ENCODE measurements at regions not wholly inside any gene's neighbourhood (a gene's known extent, or its start where the extent isn't known, plus 50 kb on each side); places are given as distances from the start of the nearest gene placed in this dataset.
A peak's percentile ranks its signal among the peaks of the same experiment; 100 is the strongest.

DNA sequence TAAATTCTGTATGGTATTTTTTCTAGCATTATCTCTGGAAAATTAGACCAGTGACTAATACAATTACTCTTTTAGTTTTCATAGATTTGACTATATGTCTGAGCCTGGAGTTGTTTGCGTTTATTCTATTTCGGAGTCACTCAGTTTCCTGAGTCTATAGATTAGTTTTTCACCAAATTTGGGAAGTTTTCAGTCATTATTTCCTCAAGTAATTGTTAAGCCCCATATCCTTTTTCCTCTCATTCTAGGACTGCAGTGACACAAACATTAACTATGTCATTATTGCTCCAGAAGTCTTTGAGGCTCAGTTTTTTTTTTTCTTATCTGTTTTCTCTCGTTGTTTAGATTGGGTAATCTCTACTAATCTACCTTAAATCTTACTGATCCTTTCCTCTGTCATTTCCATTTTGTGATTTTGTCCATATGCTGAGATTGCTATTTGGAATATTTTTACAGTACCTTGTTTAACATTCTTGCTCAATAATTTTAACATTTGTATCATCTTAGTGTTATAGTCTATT is 886.2 kb downstream of the LTN1 start:
- Histone ChIP-seq H4K20me1 (ENCODE audit: insufficient read depth) (no peaks in the 10 kb centered on the region), H2AFZ (no peak overlapping the region), H3K4me3 (no peak overlapping the region), H3K4me2 (ENCODE audit: unreplicated experiment) (no peak overlapping the region), H3K4me1 (ENCODE audit: insufficient read depth) (peaks cover 9% of the 10 kb centered on the region; the same call in 1 of the 2 replicates), H3F3A (ENCODE audit: insufficient read depth) (peaks cover 1% of the 10 kb centered on the region), H3K27me3 (replicated peaks; ENCODE audit: insufficient read depth) (no peaks in the 10 kb centered on the region), H3K36me3 (ENCODE audit: low read depth) (no peaks in the 10 kb centered on the region), H3K27ac (no peak overlapping the region), H3K9ac (no peak overlapping the region), H3K79me2 (ENCODE audit: insufficient read depth) (no peaks in the 10 kb centered on the region), H3K9me2 (ENCODE audit: insufficient read depth) (no peaks in the 10 kb centered on the region), H3K9me3 (ENCODE audit: low read depth) (no peaks in the 10 kb centered on the region)
- in situ Hi-C loops (cut with MboI): no loop called here
- WGBS, 2 experiments (ENCODE audit: low coverage in 1 of 2, low lambda C conversion rate in 2 of 2, missing lambda C conversion rate in 2 of 2): 95 to 98% methylated on average over 3 of the region's 3 CpGs
- no peak for TF ChIP-seq EZH2 (IDR thresholded peaks at IDR 0.05; ENCODE audit: insufficient read depth, poor library complexity, severe bottlenecking)
- TF ChIP-seq EZH2phosphoT487 (IDR thresholded peaks at IDR 0.05; ENCODE audit: insufficient read depth, low read depth): no peak
- no peak for DNase-seq

GRCh38 chr21:28104346-28104745 is 888.3 kb downstream of the LTN1 start:
- no peaks in the 10 kb centered on the region for H3F3A ChIP-seq (ENCODE audit: insufficient read depth)
- no peaks in the 10 kb centered on the region for H3K9me3 ChIP-seq (ENCODE audit: low read depth)
- no peak overlapping the region for H3K9ac ChIP-seq
- in situ Hi-C loops (cut with MboI): no loop called here
- H3K9me2 ChIP-seq (ENCODE audit: insufficient read depth): no peaks in the 10 kb centered on the region
- 41 to 52% methylated on average over 5 of the region's 5 CpGs for WGBS, 2 experiments (ENCODE audit: low coverage in 1 of 2, low lambda C conversion rate in 2 of 2, missing lambda C conversion rate in 2 of 2)
- no peaks in the 10 kb centered on the region for H4K20me1 ChIP-seq (ENCODE audit: insufficient read depth)
- H3K4me1 ChIP-seq (ENCODE audit: insufficient read depth): no peaks in the 10 kb centered on the region
- no peaks in the 10 kb centered on the region for H3K79me2 ChIP-seq (ENCODE audit: insufficient read depth)
- H3K27ac ChIP-seq: no peak overlapping the region
- no peak overlapping the region for H3K4me2 ChIP-seq (ENCODE audit: unreplicated experiment)
- DNase-seq: no peak
- 0 out of 2 replicates have a peak overlapping the region, but pooled peaks have one; percentile 20 for H2AFZ ChIP-seq
- H3K27me3 ChIP-seq (replicated peaks; ENCODE audit: insufficient read depth): no peaks in the 10 kb centered on the region
- TF ChIP-seq EZH2phosphoT487 (IDR thresholded peaks at IDR 0.05; ENCODE audit: insufficient read depth, low read depth) (no peak), EZH2 (IDR thresholded peaks at IDR 0.05; ENCODE audit: insufficient read depth, poor library complexity, severe bottlenecking) (no peak)
- H3K4me3 ChIP-seq: no peak overlapping the region
- H3K36me3 ChIP-seq (ENCODE audit: low read depth): no peaks in the 10 kb centered on the region

- Histone ChIP-seq H4K20me1 (ENCODE audit: insufficient read depth) (no peaks in the 10 kb centered on the region), H3K9ac (no peak overlapping the region), H3F3A (ENCODE audit: insufficient read depth) (no peaks in the 10 kb centered on the region), H3K4me3 (no peak overlapping the region), H3K27me3 (replicated peaks; ENCODE audit: insufficient read depth) (no peaks in the 10 kb centered on the region), H3K9me2 (ENCODE audit: insufficient read depth) (no peaks in the 10 kb centered on the region), H3K27ac (no peak overlapping the region), H2AFZ (no peak overlapping the region), H3K36me3 (ENCODE audit: low read depth) (no peaks in the 10 kb centered on the region), H3K4me2 (ENCODE audit: unreplicated experiment) (no peak overlapping the region), H3K4me1 (ENCODE audit: insufficient read depth) (no peaks in the 10 kb centered on the region), H3K79me2 (ENCODE audit: insufficient read depth) (no peaks in the 10 kb centered on the region), H3K9me3 (ENCODE audit: low read depth) (no peaks in the 10 kb centered on the region)
- TF ChIP-seq EZH2 (IDR thresholded peaks at IDR 0.05; ENCODE audit: insufficient read depth, poor library complexity, severe bottlenecking) (no peak), EZH2phosphoT487 (IDR thresholded peaks at IDR 0.05; ENCODE audit: insufficient read depth, low read depth) (no peak)
- DNase-seq: no peak
- in situ Hi-C loops (cut with MboI): no loop called here
- WGBS, 2 experiments (ENCODE audit: low coverage in 1 of 2, low lambda C conversion rate in 2 of 2, missing lambda C conversion rate in 2 of 2): 92% methylated on average over 5 of the region's 5 CpGs
These were observed 892.3 kb downstream of the LTN1 start for GRCh38 chr21:28100366-28100765.

GRCh38 chr21:28099001-28099705 is 893.5 kb downstream of the LTN1 start:
- Histone ChIP-seq H3K4me2 (ENCODE audit: unreplicated experiment) (no peak overlapping the region), H3K27ac (no peak overlapping the region), H4K20me1 (ENCODE audit: insufficient read depth) (no peaks in the 10 kb centered on the region), H3K9ac (no peak overlapping the region), H3K9me2 (ENCODE audit: insufficient read depth) (no peaks in the 10 kb centered on the region), H3K4me1 (ENCODE audit: insufficient read depth) (no peaks in the 10 kb centered on the region), H3K9me3 (ENCODE audit: low read depth) (no peaks in the 10 kb centered on the region), H3K27me3 (replicated peaks; ENCODE audit: insufficient read depth) (no peaks in the 10 kb centered on the region), H3K4me3 (no peak overlapping the region), H3F3A (ENCODE audit: insufficient read depth) (no peaks in the 10 kb centered on the region), H3K36me3 (ENCODE audit: low read depth) (no peaks in the 10 kb centered on the region), H3K79me2 (ENCODE audit: insufficient read depth) (no peaks in the 10 kb centered on the region), H2AFZ (no peak overlapping the region)
- in situ Hi-C loops (cut with MboI): no loop called here
- no peak for DNase-seq
- TF ChIP-seq EZH2 (IDR thresholded peaks at IDR 0.05; ENCODE audit: insufficient read depth, poor library complexity, severe bottlenecking) (no peak), EZH2phosphoT487 (IDR thresholded peaks at IDR 0.05; ENCODE audit: insufficient read depth, low read depth) (no peak)
- WGBS, 2 experiments (ENCODE audit: low coverage in 1 of 2, low lambda C conversion rate in 2 of 2, missing lambda C conversion rate in 2 of 2): 26 to 30% methylated on average over 6 of the region's 6 CpGs

Measured in GM23248 (cell line).